Upper lobe of left lung (tissue), 6 donors: ENCODE measurements at regions not wholly inside any gene's neighbourhood (a gene's known extent, or its start where the extent isn't known, plus 50 kb on each side); places are given as distances from the start of the nearest gene placed in this dataset.

ENCODE experiments used
- ATAC-seq, 2 donors: fragments of 200-7000 bp; cut with Tn5 transposase; one replicate each; pipeline ENCODE4 v1.9.1; 2022; ENCODE audit warnings: mild to moderate bottlenecking in 2 of 2, moderate library complexity in 2 of 2; ENCODE audit not compliant: low FRiP score in 2 of 2
- DNase-seq, 2 donors: peaks; one replicate each; pipeline ENCODE4 v3.0.0-alpha.2; 2019 to 2020
- H3K27ac ChIP-seq, 4 donors: fragments of 200-600 bp; sonication (generic); one replicate each; pipeline ENCODE4 v1.5.1; 2016 to 2019
- H3K27me3 ChIP-seq, 4 donors: fragments of 200-600 bp; sonication (generic); one replicate each; pipeline ENCODE4 v1.5.1; 2017 to 2019
- H3K36me3 ChIP-seq, 4 donors: fragments of 200-600 bp; sonication (generic); one replicate each; pipeline ENCODE4 v1.5.1; 2016 to 2019
- H3K4me1 ChIP-seq, 4 donors: fragments of 200-600 bp; sonication (generic); one replicate each; pipeline ENCODE4 v1.5.1; 2018 to 2019
- H3K4me3 ChIP-seq, 4 donors: fragments of 200-600 bp; sonication (generic); one replicate each; pipeline ENCODE4 v1.5.1; 2017 to 2019; ENCODE audit warnings: mild to moderate bottlenecking in 2 of 4, moderate library complexity in 1 of 4
- H3K9me3 ChIP-seq, 4 donors: fragments of 200-600 bp; sonication (generic); one replicate each; pipeline ENCODE4 v1.5.1; 2018 to 2019
- CTCF ChIP-seq, 6 experiments: fragments of 450-650 bp in 4 of 6; fragments of 200-600 bp in 2 of 6; sonication (generic) in 2 of 6; IDR thresholded peaks; one replicate each; pipeline ENCODE4 v1.5.1; 2016 to 2019; ENCODE audit warnings: antibody characterized with exemption in 6 of 6
- EP300 ChIP-seq, 4 donors: sonication (generic); formaldehyde crosslinking; IDR thresholded peaks; one replicate each; pipeline ENCODE4 v1.5.1; 2017; ENCODE audit warnings: antibody characterized with exemption in 4 of 4, control low read depth in 2 of 4
- POLR2A ChIP-seq, 4 donors: fragments of 450-650 bp; IDR thresholded peaks; one replicate each; pipeline ENCODE4 v1.5.1; 2016 to 2017; ENCODE audit warnings: antibody characterized with exemption in 4 of 4, mild to moderate bottlenecking in 2 of 4
- POLR2AphosphoS5 ChIP-seq, 2 donors: sonication (generic); formaldehyde crosslinking; IDR thresholded peaks; one replicate each; pipeline ENCODE4 v1.5.1; 2017; ENCODE audit warnings: antibody characterized with exemption in 2 of 2
- WGBS, 2 donors: methylation state at CpG; one replicate each; pipeline ENCODE4 v1.1.5; 2017 to 2018; 5-methylcytosine and 5-hydroxymethylcytosine counted together
- donor health status: DM: no; HTN: no; CAD: no; lungs with moderate emphysema.
- donor health status: DM: no; HTN: yes; CAD: no; lungs with severe emphysema.

GRCh38 chr2:5453220-5454050 is 238.7 kb upstream of the SOX11 start:
- no peak for DNase-seq
- H3K9me3 ChIP-seq: no peaks in the 10 kb centered on the region
- H3K36me3 ChIP-seq: no peaks in the 10 kb centered on the region
- H3K4me1 ChIP-seq: no peaks in the 10 kb centered on the region
- no peaks in the 10 kb centered on the region for H3K27me3 ChIP-seq
- TF ChIP-seq POLR2AphosphoS5 (IDR thresholded peaks at IDR 0.05) (no peak), EP300 (IDR thresholded peaks at IDR 0.05) (no peak), POLR2A (IDR thresholded peaks at IDR 0.05) (no peak), CTCF (IDR thresholded peaks at IDR 0.05) (no peak)
- H3K27ac ChIP-seq: no peak overlapping the region
- ATAC-seq: no peak
- WGBS, 2 donors: 68 to 70% methylated on average over 23 of the region's 23 CpGs
- no peak overlapping the region for H3K4me3 ChIP-seq

- no peak for TF ChIP-seq EP300 (IDR thresholded peaks at IDR 0.05)
- no peak for TF ChIP-seq POLR2AphosphoS5 (IDR thresholded peaks at IDR 0.05)
- no peak for TF ChIP-seq CTCF (IDR thresholded peaks at IDR 0.05)
- TF ChIP-seq POLR2A (IDR thresholded peaks at IDR 0.05): no peak
- no peaks in the 10 kb centered on the region for H3K36me3 ChIP-seq
- 60 to 69% methylated on average over 4 of the region's 4 CpGs for WGBS, 2 donors
- no peaks in the 10 kb centered on the region for H3K9me3 ChIP-seq
- H3K4me3 ChIP-seq: no peak overlapping the region
- H3K4me1 ChIP-seq: no peaks in the 10 kb centered on the region
- H3K27me3 ChIP-seq: no peaks in the 10 kb centered on the region
- no peak overlapping the region for H3K27ac ChIP-seq
- DNase-seq: no peak
- no peak for ATAC-seq
These were observed 238.2 kb upstream of the SOX11 start for GRCh38 chr2:5454051-5454390.

- TF ChIP-seq CTCF (IDR thresholded peaks at IDR 0.05) (no peak), POLR2AphosphoS5 (IDR thresholded peaks at IDR 0.05) (no peak), EP300 (IDR thresholded peaks at IDR 0.05) (no peak), POLR2A (IDR thresholded peaks at IDR 0.05) (no peak)
- Histone ChIP-seq H3K4me1 (no peaks in the 10 kb centered on the region), H3K9me3 (no peaks in the 10 kb centered on the region), H3K4me3 (no peak overlapping the region), H3K36me3 (no peaks in the 10 kb centered on the region), H3K27me3 (no peaks in the 10 kb centered on the region), H3K27ac (no peak overlapping the region)
- DNase-seq (no peak), ATAC-seq (no peak)
- WGBS, 2 donors: 89 to 98% methylated on average over 6 of the region's 6 CpGs
These were observed 233.1 kb upstream of the SOX11 start for GRCh38 chr2:5459041-5459440.

GRCh38 chr2:5464657-5465056 is 227.5 kb upstream of the SOX11 start:
- Histone ChIP-seq H3K36me3 (no peaks in the 10 kb centered on the region), H3K9me3 (no peaks in the 10 kb centered on the region), H3K4me3 (no peak overlapping the region), H3K27me3 (no peaks in the 10 kb centered on the region), H3K27ac (no peak overlapping the region), H3K4me1 (no peaks in the 10 kb centered on the region)
- TF ChIP-seq CTCF (IDR thresholded peaks at IDR 0.05) (no peak), POLR2A (IDR thresholded peaks at IDR 0.05) (no peak), POLR2AphosphoS5 (IDR thresholded peaks at IDR 0.05) (no peak), EP300 (IDR thresholded peaks at IDR 0.05) (no peak)
- no peak for DNase-seq
- WGBS, 2 donors: 69 to 70% methylated on average over 5 of the region's 5 CpGs
- ATAC-seq: no peak

GRCh38 chr2:5465859-5466258 is 226.3 kb upstream of the SOX11 start:
- TF ChIP-seq CTCF (IDR thresholded peaks at IDR 0.05): no peak
- no peak for TF ChIP-seq EP300 (IDR thresholded peaks at IDR 0.05)
- no peak for TF ChIP-seq POLR2AphosphoS5 (IDR thresholded peaks at IDR 0.05)
- peak in 1 of 2 donors; percentile 69 for ATAC-seq
- Histone ChIP-seq H3K27ac (no peak overlapping the region), H3K9me3 (no peaks in the 10 kb centered on the region), H3K4me1 (no peaks in the 10 kb centered on the region), H3K36me3 (no peaks in the 10 kb centered on the region), H3K27me3 (no peaks in the 10 kb centered on the region), H3K4me3 (no peak overlapping the region)
- peak in 1 of 2 donors; percentile 25 for DNase-seq
- WGBS, 2 donors: 45 to 47% methylated on average over 5 of the region's 5 CpGs
